ENCODE measurements at regions not wholly inside any gene's neighbourhood (a gene's known extent, or its start where the extent isn't known, plus 50 kb on each side); places are given as distances from the start of the nearest gene placed in this dataset.
"Not testable (repeated sequence)": the region's sequence is repeated elsewhere in the genome, so short reads cannot be mapped to it uniquely, and the experiment has no call there.

DNA sequence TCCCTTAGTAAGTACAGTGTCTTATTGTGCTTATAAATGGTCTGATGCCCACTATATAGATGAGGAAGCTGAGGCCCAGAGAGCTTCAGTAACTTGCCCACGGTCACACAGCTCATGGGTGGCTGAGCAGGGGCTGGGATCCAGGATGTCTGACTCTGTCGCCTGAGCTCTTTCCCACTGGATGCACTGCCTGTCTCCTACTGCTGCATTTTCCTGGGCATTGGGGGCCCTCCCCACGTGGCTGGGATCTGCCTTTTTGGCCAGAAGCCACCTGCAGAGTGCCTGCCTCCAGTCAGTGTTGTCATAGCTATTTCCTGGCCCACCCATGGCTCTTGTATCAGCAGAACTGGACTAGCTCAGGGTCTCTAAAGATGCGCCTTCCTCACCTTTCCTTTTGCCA lies 57.5 kb upstream of the TAMM41 start:
- DNase-seq (ENCODE audit: low read depth), result no peak
- TF ChIP-seq, protein P1, sequence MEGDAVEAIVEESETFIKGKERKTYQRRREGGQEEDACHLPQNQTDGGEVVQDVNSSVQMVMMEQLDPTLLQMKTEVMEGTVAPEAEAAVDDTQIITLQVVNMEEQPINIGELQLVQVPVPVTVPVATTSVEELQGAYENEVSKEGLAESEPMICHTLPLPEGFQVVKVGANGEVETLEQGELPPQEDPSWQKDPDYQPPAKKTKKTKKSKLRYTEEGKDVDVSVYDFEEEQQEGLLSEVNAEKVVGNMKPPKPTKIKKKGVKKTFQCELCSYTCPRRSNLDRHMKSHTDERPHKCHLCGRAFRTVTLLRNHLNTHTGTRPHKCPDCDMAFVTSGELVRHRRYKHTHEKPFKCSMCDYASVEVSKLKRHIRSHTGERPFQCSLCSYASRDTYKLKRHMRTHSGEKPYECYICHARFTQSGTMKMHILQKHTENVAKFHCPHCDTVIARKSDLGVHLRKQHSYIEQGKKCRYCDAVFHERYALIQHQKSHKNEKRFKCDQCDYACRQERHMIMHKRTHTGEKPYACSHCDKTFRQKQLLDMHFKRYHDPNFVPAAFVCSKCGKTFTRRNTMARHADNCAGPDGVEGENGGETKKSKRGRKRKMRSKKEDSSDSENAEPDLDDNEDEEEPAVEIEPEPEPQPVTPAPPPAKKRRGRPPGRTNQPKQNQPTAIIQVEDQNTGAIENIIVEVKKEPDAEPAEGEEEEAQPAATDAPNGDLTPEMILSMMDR (IDR thresholded peaks at IDR 0.05; ENCODE audit: control insufficient read depth, insufficient read depth, low read depth, low read length, missing control alignments), result no peak
- H3K4me3 ChIP-seq (ENCODE audit: control insufficient read depth, low read depth, low read length), result no peak overlapping the region

DNA sequence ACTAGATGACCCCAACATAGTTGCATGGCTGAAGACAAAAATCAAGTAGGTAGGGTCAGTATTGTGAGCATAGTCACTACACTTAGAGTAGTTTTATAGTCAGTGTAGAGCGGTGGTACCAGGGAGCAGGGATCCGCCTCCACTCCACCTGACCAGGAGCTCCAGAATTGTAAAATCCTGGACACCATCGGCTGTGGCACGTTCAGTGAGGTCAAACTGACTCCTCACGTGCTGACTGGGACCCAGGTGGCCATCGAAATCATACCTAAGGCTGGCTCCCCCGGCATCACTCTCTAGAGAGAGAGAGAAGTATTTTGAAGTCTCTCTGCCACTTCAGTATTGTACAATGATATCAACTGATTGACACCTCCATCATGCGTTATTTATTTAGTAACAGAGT lies 59.7 kb upstream of the TAMM41 start:
- TF ChIP-seq, protein P1 (IDR thresholded peaks at IDR 0.05; ENCODE audit: control insufficient read depth, insufficient read depth, low read depth, low read length, missing control alignments), result no peak

DNA sequence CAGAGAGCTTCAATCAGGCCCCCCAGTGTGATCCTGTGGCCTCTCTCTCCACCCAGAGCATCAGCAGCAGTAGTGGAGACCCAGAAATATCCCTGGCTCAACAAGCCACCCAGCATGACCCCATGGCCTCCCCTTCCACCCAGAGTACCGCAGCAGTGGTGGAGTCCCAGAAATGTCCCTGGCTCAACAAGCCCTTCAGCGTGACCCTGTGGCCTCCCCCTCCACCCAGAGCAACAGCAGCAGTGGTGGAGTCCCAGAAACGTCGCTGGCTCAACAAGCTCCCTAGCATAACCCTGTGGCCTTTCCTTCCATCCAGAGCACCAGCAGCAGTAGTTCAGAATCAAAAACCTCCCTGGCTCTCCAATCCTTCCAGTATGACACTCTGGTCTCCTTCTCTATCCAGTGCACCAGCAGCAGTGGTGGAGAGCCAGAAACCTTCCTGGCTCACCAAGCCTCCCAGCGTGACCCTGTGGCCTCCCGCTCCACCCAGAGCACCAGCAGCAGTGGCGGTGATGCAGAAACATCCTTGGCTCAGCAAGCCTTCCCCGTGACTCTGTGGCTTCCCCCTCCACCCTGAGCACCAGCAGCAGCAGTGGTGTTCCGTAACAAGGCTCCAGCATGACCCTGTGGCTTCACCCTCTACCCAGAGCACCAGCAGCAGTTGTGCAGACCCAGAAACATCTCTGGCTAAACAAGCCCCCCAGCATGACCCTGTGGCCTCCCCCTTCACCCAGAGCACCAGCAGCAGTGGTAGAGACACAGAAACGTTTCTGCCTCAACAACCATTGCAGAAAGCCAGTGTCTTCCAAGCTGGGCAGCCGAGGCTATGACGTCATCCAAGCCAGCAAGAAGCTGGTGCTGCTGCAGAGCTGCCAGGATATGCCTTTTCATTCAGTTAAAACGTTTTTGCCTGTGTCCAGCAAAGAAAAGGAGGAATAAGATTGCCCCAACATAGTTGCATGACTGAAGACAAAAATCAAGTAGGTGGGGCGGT lies 61.3 kb upstream of the TAMM41 start:
- no peak for DNase-seq (ENCODE audit: low read depth)
- no peak overlapping the region for H3K4me3 ChIP-seq (ENCODE audit: control insufficient read depth, low read depth, low read length)
- TF ChIP-seq, protein P1 (IDR thresholded peaks at IDR 0.05; ENCODE audit: control insufficient read depth, insufficient read depth, low read depth, low read length, missing control alignments), result no peak

More for the DNA sequence above, 59.7 kb upstream of the TAMM41 start:
- DNase-seq (ENCODE audit: low read depth), result no peak
- no peak overlapping the region for H3K4me3 ChIP-seq (ENCODE audit: control insufficient read depth, low read depth, low read length)

DNA sequence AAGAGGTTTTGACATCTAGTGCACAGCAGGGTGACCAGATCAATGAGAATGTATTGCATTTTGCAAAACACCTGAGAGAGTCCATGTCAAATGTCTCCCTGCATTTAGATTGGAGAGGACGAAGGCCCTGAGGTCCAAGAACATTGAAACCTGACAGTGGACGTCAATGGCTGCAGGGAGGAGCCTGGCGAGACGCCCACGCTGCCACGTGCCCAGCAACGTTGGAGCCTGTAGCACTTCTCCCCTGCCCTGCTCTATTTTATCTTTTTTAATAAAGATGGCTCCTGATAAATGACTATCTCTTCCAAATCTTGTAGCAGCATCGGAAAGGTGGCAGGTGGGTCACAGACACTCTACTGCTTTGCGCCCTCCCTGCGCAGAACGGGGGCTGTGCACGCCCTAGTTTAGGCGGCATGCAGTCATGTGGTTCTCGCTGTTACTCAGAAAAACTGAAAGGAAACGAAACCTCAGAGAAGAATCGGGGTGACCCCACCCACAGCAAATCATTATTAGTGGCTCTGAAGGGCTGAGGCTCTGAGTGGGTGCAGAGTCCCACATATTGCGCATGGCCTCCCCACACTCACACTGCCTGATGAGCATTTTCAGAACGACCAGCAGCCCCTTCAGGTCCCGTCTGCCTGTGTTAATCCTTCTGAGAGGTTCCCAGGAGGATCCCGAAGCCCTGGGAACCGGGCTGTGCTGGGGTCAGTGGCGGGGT lies 62.5 kb upstream of the TAMM41 start:
- H3K4me3 ChIP-seq (ENCODE audit: control insufficient read depth, low read depth, low read length), result no peak overlapping the region
- TF ChIP-seq, protein P1 (IDR thresholded peaks at IDR 0.05; ENCODE audit: control insufficient read depth, insufficient read depth, low read depth, low read length, missing control alignments), result no peak
- DNase-seq (ENCODE audit: low read depth), result no peak

DNA sequence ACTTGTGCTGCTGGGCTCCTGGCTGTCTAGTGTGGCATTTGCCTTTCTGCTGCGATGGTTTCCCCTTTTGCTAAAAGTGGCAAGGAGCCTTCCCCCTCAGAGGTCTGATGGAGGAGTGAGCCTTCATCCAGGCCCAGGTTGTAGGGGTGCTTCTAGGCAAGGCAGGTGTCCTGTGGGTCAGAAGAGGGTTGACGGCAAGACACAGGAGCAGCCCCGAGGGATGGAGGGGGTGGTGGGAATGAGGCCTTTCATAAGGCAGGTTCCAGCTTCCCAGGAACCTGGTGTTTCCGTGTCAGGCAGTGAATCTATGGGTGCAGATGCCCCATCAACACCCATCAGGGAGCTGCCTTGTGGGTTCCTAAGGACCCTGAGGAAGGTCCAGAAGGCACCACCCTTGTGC lies 63.0 kb upstream of the TAMM41 start:
- no peak for DNase-seq (ENCODE audit: low read depth)
- no peak overlapping the region for H3K4me3 ChIP-seq (ENCODE audit: control insufficient read depth, low read depth, low read length)
- TF ChIP-seq, protein P1 (IDR thresholded peaks at IDR 0.05; ENCODE audit: control insufficient read depth, insufficient read depth, low read depth, low read length, missing control alignments), result no peak

DNA sequence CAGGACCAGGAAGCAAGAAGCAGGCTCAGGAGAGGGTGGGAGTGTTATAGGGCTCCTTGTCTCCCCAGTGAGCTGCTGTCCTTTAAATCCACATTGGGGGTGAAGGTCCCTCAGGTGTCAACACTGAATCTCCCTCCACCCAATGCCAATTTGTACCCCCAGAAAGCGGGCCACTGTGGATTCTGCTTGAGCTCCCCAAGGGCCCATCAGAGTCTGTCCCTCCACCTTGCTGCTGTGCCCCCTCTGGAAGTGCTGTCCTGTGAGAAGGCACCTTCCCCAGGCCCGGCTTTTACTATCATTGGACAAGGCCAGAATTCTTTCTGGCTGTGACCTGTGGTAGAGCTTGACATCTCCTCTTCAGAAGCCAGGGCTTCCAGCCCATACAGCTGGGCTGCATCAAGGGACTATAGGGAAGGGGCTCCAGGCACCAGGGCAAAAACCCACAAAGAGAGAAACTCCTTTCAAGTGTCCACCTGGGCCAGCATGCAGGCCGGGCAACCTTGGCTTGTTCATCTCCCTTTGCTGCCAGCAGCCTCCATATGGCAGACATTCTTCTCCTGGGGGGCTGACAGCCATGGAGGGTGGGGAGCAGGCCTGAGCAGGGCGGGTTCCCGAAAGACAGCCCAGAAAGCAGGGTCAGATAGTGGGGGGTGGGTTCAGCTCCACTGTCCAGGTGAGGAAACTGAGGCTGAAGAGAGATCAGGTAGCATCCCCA lies 63.7 kb upstream of the TAMM41 start:
- DNase-seq (ENCODE audit: low read depth); H3K4me3 ChIP-seq (ENCODE audit: control insufficient read depth, low read depth, low read length): not testable (repeated sequence)

Measured in AG09309 (cell line).